Endothelial cell (in vitro differentiated cells): ENCODE measurements at regions not wholly inside any gene's neighbourhood (a gene's known extent, or its start where the extent isn't known, plus 50 kb on each side); places are given as distances from the start of the nearest gene placed in this dataset.

Experiments
- DNase-seq: peaks from one replicate; pipeline ENCODE4 v3.0.0; 2021; ENCODE audit warnings: low spot score
- H3K27ac Mint-ChIP-seq: one replicate; pipeline ENCODE4 v1.8.0; 2021; ENCODE audit warnings: mixed read lengths, inconsistent platforms; ENCODE audit not compliant: unreplicated experiment
- H3K27me3 Mint-ChIP-seq: one replicate; pipeline ENCODE4 v1.8.0; 2021; ENCODE audit warnings: mild to moderate bottlenecking, moderate library complexity, mixed read lengths, inconsistent platforms; ENCODE audit not compliant: unreplicated experiment
- H3K36me3 Mint-ChIP-seq: one replicate; pipeline ENCODE4 v1.8.0; 2021; ENCODE audit warnings: mild to moderate bottlenecking, low read depth, mixed read lengths, inconsistent platforms; ENCODE audit not compliant: unreplicated experiment
- H3K4me1 Mint-ChIP-seq: one replicate; pipeline ENCODE4 v1.8.0; 2021; ENCODE audit warnings: mild to moderate bottlenecking, mixed read lengths, inconsistent platforms; ENCODE audit not compliant: unreplicated experiment
- H3K4me3 Mint-ChIP-seq: one replicate; pipeline ENCODE4 v1.8.0; 2021; ENCODE audit warnings: mild to moderate bottlenecking, mixed read lengths, inconsistent platforms; ENCODE audit not compliant: unreplicated experiment
- H3K9me3 Mint-ChIP-seq: one replicate; pipeline ENCODE4 v1.8.0; 2021; ENCODE audit warnings: mixed read lengths, inconsistent platforms; ENCODE audit not compliant: unreplicated experiment
- TF ChIP-seq, protein P1 (sequence below): fragments of 200-600 bp; sonication (generic); IDR thresholded peaks from one replicate; pipeline ENCODE4 v1.5.0; 2021; ENCODE audit warnings: antibody characterized with exemption; ENCODE audit not compliant: unreplicated experiment

DNA sequence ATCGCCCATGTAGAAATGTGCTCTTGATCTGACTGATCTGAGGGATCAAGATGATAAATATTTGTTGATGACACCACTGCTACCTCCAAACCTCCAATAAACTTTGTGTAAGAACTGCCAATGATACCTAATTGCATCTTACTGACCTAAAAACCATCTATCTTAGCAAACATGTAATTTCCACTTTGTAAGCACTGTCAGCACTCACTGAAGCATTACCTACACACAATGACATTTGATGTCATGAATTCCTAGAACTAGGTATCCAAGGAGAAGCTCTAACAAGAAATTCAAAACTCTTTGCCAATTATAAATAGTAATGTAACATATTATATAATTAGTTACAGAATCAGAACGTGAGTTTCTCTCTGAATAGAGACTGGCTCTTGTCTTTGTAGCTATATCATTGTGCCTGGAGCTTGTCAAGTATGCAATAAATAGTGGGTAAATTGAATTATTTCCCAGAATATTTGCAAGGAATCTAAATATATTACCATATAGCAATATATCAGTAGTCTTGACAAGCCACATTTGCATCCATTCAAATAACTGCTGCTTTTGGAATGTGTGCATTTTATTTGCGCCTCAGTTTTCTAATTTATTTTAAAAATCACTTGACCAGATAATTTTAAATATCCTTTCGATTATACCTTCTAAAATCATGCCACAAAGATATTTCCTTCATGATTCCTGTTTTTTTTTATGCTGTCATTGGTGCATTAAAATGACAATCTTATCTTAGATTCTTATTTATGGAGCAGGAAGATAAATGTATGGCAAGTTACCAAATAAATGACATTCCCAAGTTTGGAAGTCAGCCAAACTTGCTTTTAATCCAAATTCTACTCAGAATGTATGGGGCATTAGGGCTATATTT is 232.3 kb upstream of the NEIL3 start:
- H3K4me3 Mint-ChIP-seq, result no peak overlapping the region
- TF ChIP-seq, protein P1, sequence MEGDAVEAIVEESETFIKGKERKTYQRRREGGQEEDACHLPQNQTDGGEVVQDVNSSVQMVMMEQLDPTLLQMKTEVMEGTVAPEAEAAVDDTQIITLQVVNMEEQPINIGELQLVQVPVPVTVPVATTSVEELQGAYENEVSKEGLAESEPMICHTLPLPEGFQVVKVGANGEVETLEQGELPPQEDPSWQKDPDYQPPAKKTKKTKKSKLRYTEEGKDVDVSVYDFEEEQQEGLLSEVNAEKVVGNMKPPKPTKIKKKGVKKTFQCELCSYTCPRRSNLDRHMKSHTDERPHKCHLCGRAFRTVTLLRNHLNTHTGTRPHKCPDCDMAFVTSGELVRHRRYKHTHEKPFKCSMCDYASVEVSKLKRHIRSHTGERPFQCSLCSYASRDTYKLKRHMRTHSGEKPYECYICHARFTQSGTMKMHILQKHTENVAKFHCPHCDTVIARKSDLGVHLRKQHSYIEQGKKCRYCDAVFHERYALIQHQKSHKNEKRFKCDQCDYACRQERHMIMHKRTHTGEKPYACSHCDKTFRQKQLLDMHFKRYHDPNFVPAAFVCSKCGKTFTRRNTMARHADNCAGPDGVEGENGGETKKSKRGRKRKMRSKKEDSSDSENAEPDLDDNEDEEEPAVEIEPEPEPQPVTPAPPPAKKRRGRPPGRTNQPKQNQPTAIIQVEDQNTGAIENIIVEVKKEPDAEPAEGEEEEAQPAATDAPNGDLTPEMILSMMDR, result no peak
- no peaks in the 10 kb centered on the region for H3K9me3 Mint-ChIP-seq
- H3K36me3 Mint-ChIP-seq, result no peaks in the 10 kb centered on the region
- peaks cover 1% of the 10 kb centered on the region for H3K27me3 Mint-ChIP-seq
- no peaks in the 10 kb centered on the region for H3K4me1 Mint-ChIP-seq
- H3K27ac Mint-ChIP-seq, result no peak overlapping the region
- DNase-seq, result no peak

DNA sequence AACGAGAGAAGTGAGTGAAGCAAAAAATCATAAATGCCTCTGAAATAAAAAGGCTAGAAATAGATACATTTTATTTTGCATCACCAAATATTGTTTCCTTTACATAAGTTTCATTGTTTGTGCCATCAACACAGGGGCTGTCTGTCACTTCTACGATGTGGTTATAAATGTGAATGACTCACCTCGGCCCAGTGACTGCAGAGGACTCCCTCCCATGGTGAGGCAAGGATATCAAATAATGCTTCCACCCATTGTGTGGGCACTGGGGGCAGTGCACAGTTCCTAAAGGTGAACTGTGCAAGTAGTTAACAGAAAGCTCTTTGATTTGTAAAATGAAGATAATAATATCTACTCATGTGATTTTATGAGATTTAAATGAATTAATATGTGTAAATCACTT is 230.3 kb upstream of the NEIL3 start:
- Mint-ChIP-seq H3K27me3 (peaks cover 1% of the 10 kb centered on the region), H3K4me3 (no peak overlapping the region), H3K27ac (no peak overlapping the region), H3K9me3 (no peaks in the 10 kb centered on the region), H3K4me1 (no peaks in the 10 kb centered on the region), H3K36me3 (no peaks in the 10 kb centered on the region)
- DNase-seq, result no peak
- TF ChIP-seq, protein P1, result no peak

DNA sequence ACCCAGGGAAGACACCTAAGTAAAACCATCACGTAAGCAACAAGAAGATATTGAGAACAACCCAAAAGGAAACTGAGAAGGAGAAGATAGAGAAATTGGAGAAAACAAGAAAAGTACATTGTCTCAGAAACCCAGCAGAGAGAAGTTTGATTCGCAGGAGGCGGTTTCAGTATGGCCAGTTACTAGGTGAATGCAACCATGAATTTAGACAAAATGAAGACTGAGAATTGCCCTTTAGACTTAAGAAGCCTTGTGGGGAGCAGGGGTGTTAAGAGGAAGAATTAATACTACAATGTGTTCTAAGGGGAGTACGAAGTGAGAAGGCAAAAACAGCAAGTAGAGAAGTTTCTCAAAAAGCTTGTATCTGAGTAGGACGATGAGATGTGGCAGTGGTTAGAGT is 229.3 kb upstream of the NEIL3 start:
- Mint-ChIP-seq H3K27ac (no peak overlapping the region), H3K9me3 (no peaks in the 10 kb centered on the region), H3K36me3 (no peaks in the 10 kb centered on the region), H3K4me3 (no peak overlapping the region), H3K27me3 (no peaks in the 10 kb centered on the region), H3K4me1 (no peaks in the 10 kb centered on the region)
- no peak for DNase-seq
- TF ChIP-seq, protein P1, result no peak

DNA sequence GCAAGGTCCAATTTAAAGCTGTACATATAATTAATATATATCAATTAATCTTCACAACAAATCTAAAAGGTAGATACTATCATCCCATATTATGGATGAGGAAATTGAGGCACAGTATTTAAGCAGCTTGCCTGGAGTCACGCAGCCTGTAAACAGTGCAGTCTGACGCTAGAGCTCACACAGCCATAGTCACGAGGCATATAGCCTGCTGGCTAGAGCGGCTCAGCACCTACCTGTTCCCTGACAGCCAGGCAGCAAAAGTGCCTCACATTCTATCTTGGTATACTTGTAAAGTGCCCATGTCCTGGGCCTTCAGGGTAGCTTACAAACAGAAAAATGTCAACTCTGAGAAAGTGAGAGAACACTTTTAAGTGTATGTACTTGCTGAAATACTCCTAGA is 222.6 kb upstream of the NEIL3 start:
- H3K27ac Mint-ChIP-seq, result no peak overlapping the region
- TF ChIP-seq, protein P1, result no peak
- no peaks in the 10 kb centered on the region for H3K36me3 Mint-ChIP-seq
- H3K4me3 Mint-ChIP-seq, result no peak overlapping the region
- DNase-seq, result no peak
- no peaks in the 10 kb centered on the region for H3K27me3 Mint-ChIP-seq
- H3K9me3 Mint-ChIP-seq, result no peaks in the 10 kb centered on the region
- H3K4me1 Mint-ChIP-seq, result no peaks in the 10 kb centered on the region

DNA sequence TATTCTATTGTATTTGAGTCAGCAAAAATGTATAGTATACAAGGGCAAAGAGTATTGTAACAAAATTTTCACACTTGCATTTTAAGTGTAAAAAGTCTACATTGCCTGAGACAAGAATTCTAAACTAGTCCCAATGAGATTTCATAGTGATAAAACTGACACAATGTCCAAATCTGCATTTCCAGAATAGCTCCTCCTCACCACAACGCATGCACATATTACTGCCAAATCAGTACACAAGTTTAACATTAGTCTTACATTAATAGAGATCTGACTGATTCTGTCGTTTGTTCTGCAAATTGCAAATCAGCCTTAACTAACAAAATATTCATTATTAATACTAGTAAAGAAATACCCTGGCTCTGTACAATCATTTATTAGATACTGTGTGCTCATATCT is 222.2 kb upstream of the NEIL3 start:
- Mint-ChIP-seq H3K36me3 (no peaks in the 10 kb centered on the region), H3K4me3 (no peak overlapping the region), H3K27ac (no peak overlapping the region), H3K27me3 (no peaks in the 10 kb centered on the region), H3K4me1 (no peaks in the 10 kb centered on the region), H3K9me3 (no peaks in the 10 kb centered on the region)
- DNase-seq, result no peak
- TF ChIP-seq, protein P1, result no peak
